SU-DHL-6 (cell line): ENCODE measurements at regions not wholly inside any gene's neighbourhood (a gene's known extent, or its start where the extent isn't known, plus 50 kb on each side); places are given as distances from the start of the nearest gene placed in this dataset.

Experiments
- EZH2phosphoT487 ChIP-seq: fragments of 200-600 bp; sonication (generic), shearing (Covaris generic); conservative IDR thresholded peaks from 2 replicates; pipeline ENCODE4 v1.6.1; 2018; ENCODE audit warnings: mild to moderate bottlenecking, antibody characterized with exemption, low read length, moderate library complexity, mixed read lengths
- TF ChIP-seq, protein P1 (sequence below): fragments of 200-600 bp; sonication (generic); IDR thresholded peaks from one replicate; pipeline ENCODE4 v1.5.1; 2017; ENCODE audit warnings: antibody characterized with exemption, mild to moderate bottlenecking, low read length, moderate library complexity; ENCODE audit not compliant: insufficient read depth, poor library complexity, severe bottlenecking

DNA sequence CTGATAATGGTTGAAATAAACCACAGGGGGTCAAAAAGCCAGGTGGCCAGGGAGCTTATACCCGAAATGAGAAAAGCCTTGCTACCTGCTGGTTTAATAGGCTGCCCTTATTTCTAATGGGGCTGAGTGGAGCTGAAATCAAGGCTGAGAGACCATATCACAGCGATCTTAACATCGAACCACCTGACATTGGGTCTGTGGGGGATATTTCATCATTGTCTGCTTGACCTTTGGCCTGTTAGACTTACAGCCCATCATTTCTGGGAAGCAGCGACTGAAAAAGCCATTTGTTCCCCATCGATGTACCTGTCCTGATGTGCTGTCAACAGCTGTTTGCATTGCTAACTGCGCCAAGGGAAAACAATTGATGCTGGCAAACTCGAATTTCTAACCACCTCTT, 199.7 kb upstream of the SLC14A2 start:
- TF ChIP-seq, protein P1, sequence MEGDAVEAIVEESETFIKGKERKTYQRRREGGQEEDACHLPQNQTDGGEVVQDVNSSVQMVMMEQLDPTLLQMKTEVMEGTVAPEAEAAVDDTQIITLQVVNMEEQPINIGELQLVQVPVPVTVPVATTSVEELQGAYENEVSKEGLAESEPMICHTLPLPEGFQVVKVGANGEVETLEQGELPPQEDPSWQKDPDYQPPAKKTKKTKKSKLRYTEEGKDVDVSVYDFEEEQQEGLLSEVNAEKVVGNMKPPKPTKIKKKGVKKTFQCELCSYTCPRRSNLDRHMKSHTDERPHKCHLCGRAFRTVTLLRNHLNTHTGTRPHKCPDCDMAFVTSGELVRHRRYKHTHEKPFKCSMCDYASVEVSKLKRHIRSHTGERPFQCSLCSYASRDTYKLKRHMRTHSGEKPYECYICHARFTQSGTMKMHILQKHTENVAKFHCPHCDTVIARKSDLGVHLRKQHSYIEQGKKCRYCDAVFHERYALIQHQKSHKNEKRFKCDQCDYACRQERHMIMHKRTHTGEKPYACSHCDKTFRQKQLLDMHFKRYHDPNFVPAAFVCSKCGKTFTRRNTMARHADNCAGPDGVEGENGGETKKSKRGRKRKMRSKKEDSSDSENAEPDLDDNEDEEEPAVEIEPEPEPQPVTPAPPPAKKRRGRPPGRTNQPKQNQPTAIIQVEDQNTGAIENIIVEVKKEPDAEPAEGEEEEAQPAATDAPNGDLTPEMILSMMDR, result no peak
- no peak for TF ChIP-seq EZH2phosphoT487
